B cell (primary cell): ENCODE measurements at regions not wholly inside any gene's neighbourhood (a gene's known extent, or its start where the extent isn't known, plus 50 kb on each side); places are given as distances from the start of the nearest gene placed in this dataset.

Experiments
- ATAC-seq: fragments of 200-7000 bp; cut with Tn5 transposase; one replicate; pipeline ENCODE4 v1.10.0; 2021; ENCODE audit warnings: low read depth, mild to moderate bottlenecking, moderate number of reproducible peaks, moderate library complexity
- CTCF ChIA-PET: fragments of 350-600 bp; sonication (Branson Sonifier 250); formaldehyde crosslinking; loops from one replicate; lab custom pipeline; 2021; ENCODE audit warnings: antibody characterized with exemption, inconsistent platforms; lab: Charles Lee
- POLR2A ChIA-PET: fragments of 350-600 bp; sonication (Branson Sonifier 250); formaldehyde crosslinking; loops from one replicate; lab custom pipeline; 2021; ENCODE audit warnings: antibody characterized with exemption; lab: Charles Lee
- DNase-seq: peaks from one replicate; pipeline ENCODE4 v3.0.0; 2013
- H2AFZ ChIP-seq: 2 replicates; pipeline ENCODE4 v1.6.1; 2012; ENCODE audit warnings: mild to moderate bottlenecking, low read depth, low read length; ENCODE audit not compliant: insufficient read depth, poor library complexity, severe bottlenecking
- H3K27ac ChIP-seq, 2 donors: 1 replicate in 1 of 2; 2 replicates in 1 of 2; pipeline ENCODE4 v1.5.1; 2012 to 2013; ENCODE audit warnings: low read length in 2 of 2, mild to moderate bottlenecking in 2 of 2, moderate library complexity in 1 of 2
- H3K27me3 ChIP-seq, 4 experiments: fragments of 200-600 bp in 1 of 4; sonication (generic) in 1 of 4; replicated peaks in 1 of 4; 1 replicate in 2 of 4; 2 replicates in 2 of 4; pipeline versions ENCODE4 v1.6.1 to v1.7.0; 2013 to 2016; ENCODE audit warnings: low read length in 3 of 4, mild to moderate bottlenecking in 2 of 4, mixed read lengths in 1 of 4, moderate library complexity in 1 of 4; ENCODE audit not compliant: insufficient read depth in 4 of 4, control insufficient read depth in 3 of 4; ENCODE audit errors: control extremely low read depth in 1 of 4
- H3K36me3 ChIP-seq, 2 experiments: replicated peaks in 1 of 2; 1 replicate in 1 of 2; 2 replicates in 1 of 2; pipeline versions ENCODE4 v1.6.1 to v1.7.1; 2013; ENCODE audit warnings: low read length in 1 of 2; ENCODE audit not compliant: insufficient read depth in 2 of 2, control insufficient read depth in 1 of 2; ENCODE audit errors: control extremely low read depth in 1 of 2, extremely low read depth in 1 of 2
- H3K4me1 ChIP-seq, 2 donors: fragments of 200-600 bp in 1 of 2; sonication (generic) in 1 of 2; 1 replicate in 1 of 2; 2 replicates in 1 of 2; pipeline versions ENCODE4 v1.5.1 to v1.6.1; 2013 to 2017; ENCODE audit warnings: low read length in 2 of 2; ENCODE audit not compliant: control insufficient read depth in 2 of 2, insufficient read depth in 2 of 2
- H3K4me2 ChIP-seq: replicated peaks from 2 replicates; pipeline ENCODE3; 2012; ENCODE audit warnings: mild to moderate bottlenecking, low read depth, low read length; ENCODE audit not compliant: poor library complexity, severe bottlenecking
- H3K4me3 ChIP-seq, 5 experiments: fragments of 200-600 bp in 1 of 5; sonication (generic) in 1 of 5; 1 replicate in 3 of 5; 2 replicates in 2 of 5; pipeline versions ENCODE4 v1.5.1 to v1.7.0; 2011 to 2016; ENCODE audit warnings: low read length in 4 of 5, mild to moderate bottlenecking in 4 of 5, low read depth in 2 of 5, control low read depth in 1 of 5, moderate library complexity in 1 of 5; ENCODE audit not compliant: insufficient read depth in 1 of 5; ENCODE audit errors: control extremely low read depth in 1 of 5, extremely low read depth in 1 of 5
- H3K79me2 ChIP-seq: fragments of 200-600 bp; sonication (generic); one replicate; pipeline ENCODE4 v1.6.0; 2016; ENCODE audit warnings: low read length; ENCODE audit not compliant: control insufficient read depth, insufficient read depth
- H3K9ac ChIP-seq: fragments of 200-600 bp; sonication (generic); 2 replicates; pipeline ENCODE4 v1.6.1; 2017; ENCODE audit warnings: mild to moderate bottlenecking, low read length, moderate library complexity
- H3K9me3 ChIP-seq, 3 donors: one replicate each; pipeline versions ENCODE4 v1.6.1 to v1.7.1; 2013; ENCODE audit warnings: low read length in 2 of 3; ENCODE audit not compliant: control insufficient read depth in 2 of 3, insufficient read depth in 1 of 3; ENCODE audit errors: control extremely low read depth in 1 of 3
- H4K20me1 ChIP-seq: 2 replicates; pipeline ENCODE4 v1.6.0; 2012; ENCODE audit warnings: mild to moderate bottlenecking, low read length; ENCODE audit not compliant: insufficient read depth, control insufficient read depth, poor library complexity, severe bottlenecking
- H3K27ac Mint-ChIP-seq: one replicate; pipeline ENCODE4 v1.8.0; 2021; ENCODE audit warnings: mixed read lengths
- H3K27me3 Mint-ChIP-seq: one replicate; pipeline ENCODE4 v1.8.0; 2021; ENCODE audit warnings: mixed read lengths
- H3K4me1 Mint-ChIP-seq: one replicate; pipeline ENCODE4 v1.8.0; 2021; ENCODE audit warnings: mixed read lengths
- H3K4me3 Mint-ChIP-seq: one replicate; pipeline ENCODE4 v1.8.0; 2021; ENCODE audit warnings: mixed read lengths
- H3K9me3 Mint-ChIP-seq: one replicate; pipeline ENCODE4 v1.8.0; 2022; ENCODE audit warnings: mixed read lengths; ENCODE audit not compliant: insufficient read depth
- CTCF ChIP-seq: fragments of 200-600 bp; IDR thresholded peaks from one replicate; pipeline ENCODE4 v1.8.0; 2022; ENCODE audit warnings: antibody characterized with exemption, mild to moderate bottlenecking
- EZH2 ChIP-seq: IDR thresholded peaks from 2 replicates; pipeline ENCODE4 v1.6.1; 2012; ENCODE audit warnings: borderline replicate concordance, low read depth, mild to moderate bottlenecking, moderate library complexity, low read length; ENCODE audit not compliant: insufficient read depth, poor library complexity, severe bottlenecking
- WGBS: methylation state at CpG from one replicate; pipeline ENCODE4 v1.1.5; 2013; ENCODE audit warnings: missing lambda C conversion rate; ENCODE audit not compliant: insufficient coverage; 5-methylcytosine and 5-hydroxymethylcytosine counted together
- intact Hi-C: fragments of 100-400 bp; cut with micrococcal nuclease; formaldehyde crosslinking; loops from one replicate; pipeline ENCODE4 v1.10.0; 2022

- ChIA-PET CTCF (no interaction called here), POLR2A (no interaction called here)
- Mint-ChIP-seq H3K27ac (no peak overlapping the region), H3K27me3 (no peaks in the 10 kb centered on the region), H3K4me1 (no peaks in the 10 kb centered on the region), H3K9me3 (peaks cover 2% of the 10 kb centered on the region), H3K4me3 (no peak overlapping the region)
- Histone ChIP-seq H3K4me3 (no peak overlapping the region), H3K27me3 (peaks cover 0 to 2% (median 0%) of the 10 kb centered on the region in 4 experiments), H3K79me2 (no peaks in the 10 kb centered on the region), H2AFZ (no peak overlapping the region), H3K9me3 (no peaks in the 10 kb centered on the region), H4K20me1 (no peaks in the 10 kb centered on the region), H3K9ac (no peak overlapping the region), H3K4me2 (no peak overlapping the region), H3K27ac (no peak overlapping the region), H3K36me3 (no peaks in the 10 kb centered on the region), H3K4me1 (no peaks in the 10 kb centered on the region)
- WGBS, result 79% methylated on average over 3 of the region's 4 CpGs
- TF ChIP-seq CTCF (no peak), EZH2 (no peak)
- ATAC-seq, result no peak
- DNase-seq, result no peak
- intact Hi-C loops, result no loop called here
Measured at GRCh38 chr10:117927871-117928270, 118.9 kb downstream of the RAB11FIP2 start.

- no peaks in the 10 kb centered on the region for H3K36me3 ChIP-seq
- ChIA-PET CTCF (no interaction called here), POLR2A (no interaction called here)
- Mint-ChIP-seq H3K4me1 (no peaks in the 10 kb centered on the region), H3K4me3 (no peak overlapping the region), H3K9me3 (peaks cover 2% of the 10 kb centered on the region), H3K27ac (no peak overlapping the region), H3K27me3 (no peaks in the 10 kb centered on the region)
- no peak overlapping the region for H2AFZ ChIP-seq
- no peak overlapping the region for H3K27ac ChIP-seq
- ATAC-seq (no peak), DNase-seq (no peak)
- WGBS, result no CpG with 5 or more reads among the region's 6 CpGs
- no peaks in the 10 kb centered on the region for H4K20me1 ChIP-seq
- H3K79me2 ChIP-seq, result no peaks in the 10 kb centered on the region
- no peaks in the 10 kb centered on the region for H3K4me1 ChIP-seq
- H3K4me2 ChIP-seq, result no peak overlapping the region
- intact Hi-C loops, result no loop called here
- H3K4me3 ChIP-seq, result no peak overlapping the region
- peaks cover 0 to 2% (median 0%) of the 10 kb centered on the region in 4 experiments for H3K27me3 ChIP-seq
- H3K9ac ChIP-seq, result no peak overlapping the region
- no peaks in the 10 kb centered on the region for H3K9me3 ChIP-seq
- TF ChIP-seq EZH2 (no peak), CTCF (no peak)
Measured at GRCh38 chr10:117928281-117928680, 118.5 kb downstream of the RAB11FIP2 start.
